ENCODE measurements at regions not wholly inside any gene's neighbourhood (a gene's known extent, or its start where the extent isn't known, plus 50 kb on each side); places are given as distances from the start of the nearest gene placed in this dataset.
"Not testable (repeated sequence)": the region's sequence is repeated elsewhere in the genome, so short reads cannot be mapped to it uniquely, and the experiment has no call there.

GRCh38 chr3:55147406-55147805 is 219.5 kb upstream of the LRTM1 start:
- no peak for FAIRE-seq

GRCh38 chr3:55146216-55146615 is 218.4 kb upstream of the LRTM1 start:
- no peak for FAIRE-seq

- FAIRE-seq, result no peak
Measured at GRCh38 chr3:55144015-55144673, 216.3 kb upstream of the LRTM1 start.

GRCh38 chr3:55143336-55143735 is 215.5 kb upstream of the LRTM1 start:
- FAIRE-seq, result no peak

GRCh38 chr3:55136291-55136690 is 208.4 kb upstream of the LRTM1 start:
- FAIRE-seq, result not testable (repeated sequence)

- FAIRE-seq, result no peak
Measured at GRCh38 chr3:55128225-55128823, 200.5 kb upstream of the LRTM1 start.

GRCh38 chr3:55127565-55127964 is 199.7 kb upstream of the LRTM1 start:
- FAIRE-seq, result no peak

- FAIRE-seq, result no peak
Measured at GRCh38 chr3:55124371-55124770, 196.5 kb upstream of the LRTM1 start.
